ENCODE measurements at regions not wholly inside any gene's neighbourhood (a gene's known extent, or its start where the extent isn't known, plus 50 kb on each side); places are given as distances from the start of the nearest gene placed in this dataset.

GRCh38 chr7:12485845-12486244 is 82.2 kb upstream of the VWDE start:
- no peaks in the 10 kb centered on the region for H3K9me3 ChIP-seq (ENCODE audit: insufficient read depth, low read length)
- no peak overlapping the region for H3K4me2 ChIP-seq (ENCODE audit: low read depth, low read length, poor library complexity, severe bottlenecking)
- no peak overlapping the region for H2AFZ ChIP-seq (ENCODE audit: low read depth, low read length, severe bottlenecking)
- no peaks in the 10 kb centered on the region for H3K79me2 ChIP-seq (ENCODE audit: insufficient read depth, low read length)
- no peaks in the 10 kb centered on the region for H4K20me1 ChIP-seq (ENCODE audit: low read depth, low read length)
- H3K36me3 ChIP-seq (ENCODE audit: low read length), result no peaks in the 10 kb centered on the region
- no peak for TF ChIP-seq CTCF (IDR thresholded peaks at IDR 0.05; ENCODE audit: insufficient read depth, low read length, poor library complexity, severe bottlenecking)
- no peak for TF ChIP-seq EZH2phosphoT487 (conservative IDR thresholded peaks at IDR 0.05; ENCODE audit: low read length)
- no peaks in the 10 kb centered on the region for H3F3A ChIP-seq (ENCODE audit: insufficient read depth)
- H3K27ac ChIP-seq (ENCODE audit: low read depth, low read length), result no peak overlapping the region
- 0 out of 2 replicates have a peak, but pooled peaks cover 4% of the 10 kb centered on the region for H3K27me3 ChIP-seq (ENCODE audit: low read length)
- H3K9me2 ChIP-seq (replicated peaks; ENCODE audit: insufficient read depth, low read length), result no peaks in the 10 kb centered on the region
- H3K9ac ChIP-seq (ENCODE audit: low read length), result no peak overlapping the region
- no peak overlapping the region for H3K4me3 ChIP-seq (ENCODE audit: insufficient read depth, low read length, poor library complexity, severe bottlenecking)

GRCh38 chr7:12488341-12488740 is 82.2 kb upstream of the SCIN start:
- Histone ChIP-seq H3K4me2 (ENCODE audit: low read depth, low read length, poor library complexity, severe bottlenecking) (no peak overlapping the region), H3K4me3 (ENCODE audit: insufficient read depth, low read length, poor library complexity, severe bottlenecking) (no peak overlapping the region)

GRCh38 chr7:12490107-12490688 is 80.3 kb upstream of the SCIN start:
- Histone ChIP-seq H2AFZ (ENCODE audit: low read depth, low read length, severe bottlenecking) (no peak overlapping the region), H3K4me3 (ENCODE audit: insufficient read depth, low read length, poor library complexity, severe bottlenecking) (no peak overlapping the region), H3K9ac (ENCODE audit: low read length) (no peak overlapping the region), H4K20me1 (ENCODE audit: low read depth, low read length) (no peaks in the 10 kb centered on the region), H3K27ac (ENCODE audit: low read depth, low read length) (no peak overlapping the region), H3K9me3 (ENCODE audit: insufficient read depth, low read length) (no peaks in the 10 kb centered on the region), H3K36me3 (ENCODE audit: low read length) (no peaks in the 10 kb centered on the region), H3F3A (ENCODE audit: insufficient read depth) (no peaks in the 10 kb centered on the region), H3K27me3 (ENCODE audit: low read length) (0 out of 2 replicates have a peak, but pooled peaks cover 4% of the 10 kb centered on the region), H3K4me2 (ENCODE audit: low read depth, low read length, poor library complexity, severe bottlenecking) (no peak overlapping the region), H3K9me2 (replicated peaks; ENCODE audit: insufficient read depth, low read length) (no peaks in the 10 kb centered on the region), H3K79me2 (ENCODE audit: insufficient read depth, low read length) (no peaks in the 10 kb centered on the region)
- no peak for TF ChIP-seq EZH2phosphoT487 (conservative IDR thresholded peaks at IDR 0.05; ENCODE audit: low read length)
- peak; percentile 68 for TF ChIP-seq CTCF (IDR thresholded peaks at IDR 0.05; ENCODE audit: insufficient read depth, low read length, poor library complexity, severe bottlenecking)

More at GRCh38 chr7:12488341-12488740, 82.2 kb upstream of the SCIN start:
- Histone ChIP-seq H3K9me3 (ENCODE audit: insufficient read depth, low read length) (no peaks in the 10 kb centered on the region), H2AFZ (ENCODE audit: low read depth, low read length, severe bottlenecking) (no peak overlapping the region), H3K79me2 (ENCODE audit: insufficient read depth, low read length) (no peaks in the 10 kb centered on the region), H3K36me3 (ENCODE audit: low read length) (no peaks in the 10 kb centered on the region), H3K9me2 (replicated peaks; ENCODE audit: insufficient read depth, low read length) (no peaks in the 10 kb centered on the region), H3K9ac (ENCODE audit: low read length) (no peak overlapping the region), H4K20me1 (ENCODE audit: low read depth, low read length) (no peaks in the 10 kb centered on the region), H3F3A (ENCODE audit: insufficient read depth) (no peaks in the 10 kb centered on the region), H3K27ac (ENCODE audit: low read depth, low read length) (no peak overlapping the region), H3K27me3 (ENCODE audit: low read length) (0 out of 2 replicates have a peak, but pooled peaks cover 4% of the 10 kb centered on the region)
- TF ChIP-seq EZH2phosphoT487 (conservative IDR thresholded peaks at IDR 0.05; ENCODE audit: low read length) (no peak), CTCF (IDR thresholded peaks at IDR 0.05; ENCODE audit: insufficient read depth, low read length, poor library complexity, severe bottlenecking) (no peak)

Measured in SU-DHL-6 (cell line).